Immature natural killer cell (primary cell): ENCODE measurements at regions not wholly inside any gene's neighbourhood (a gene's known extent, or its start where the extent isn't known, plus 50 kb on each side); places are given as distances from the start of the nearest gene placed in this dataset.
"Not testable (repeated sequence)": the region's sequence is repeated elsewhere in the genome, so short reads cannot be mapped to it uniquely, and the experiment has no call there.

ENCODE experiments used
- DNase-seq, 3 donors: peaks; one replicate each; pipeline ENCODE4 v3.0.0; 2022; ENCODE audit warnings: mixed read lengths in 1 of 3
- H3K27ac Mint-ChIP-seq, 6 donors: one replicate each; pipeline ENCODE4 v1.8.0; 2020; ENCODE audit warnings: mixed read lengths in 6 of 6, mild to moderate bottlenecking in 5 of 6, inconsistent platforms in 4 of 6, moderate library complexity in 3 of 6
- H3K27me3 Mint-ChIP-seq, 3 donors: one replicate each; pipeline ENCODE4 v1.8.0; 2020 to 2021; ENCODE audit warnings: low read depth in 3 of 3, mild to moderate bottlenecking in 3 of 3, mixed read lengths in 3 of 3, moderate library complexity in 3 of 3, inconsistent platforms in 1 of 3
- H3K36me3 Mint-ChIP-seq, 3 donors: one replicate each; pipeline ENCODE4 v1.8.0; 2020; ENCODE audit warnings: mixed read lengths in 3 of 3, inconsistent platforms in 2 of 3, mild to moderate bottlenecking in 2 of 3
- H3K4me1 Mint-ChIP-seq, 2 donors: one replicate each; pipeline ENCODE4 v1.8.0; 2020; ENCODE audit warnings: inconsistent platforms in 2 of 2, mild to moderate bottlenecking in 2 of 2, mixed read lengths in 2 of 2, moderate library complexity in 1 of 2
- H3K4me3 Mint-ChIP-seq, 5 donors: one replicate each; pipeline ENCODE4 v1.8.0; 2020; ENCODE audit warnings: mild to moderate bottlenecking in 5 of 5, mixed read lengths in 5 of 5, inconsistent platforms in 3 of 5, moderate library complexity in 3 of 5
- H3K9me3 Mint-ChIP-seq, 6 donors: one replicate each; pipeline ENCODE4 v1.8.0; 2020; ENCODE audit warnings: mild to moderate bottlenecking in 6 of 6, mixed read lengths in 6 of 6, inconsistent platforms in 4 of 6, moderate library complexity in 3 of 6

DNA sequence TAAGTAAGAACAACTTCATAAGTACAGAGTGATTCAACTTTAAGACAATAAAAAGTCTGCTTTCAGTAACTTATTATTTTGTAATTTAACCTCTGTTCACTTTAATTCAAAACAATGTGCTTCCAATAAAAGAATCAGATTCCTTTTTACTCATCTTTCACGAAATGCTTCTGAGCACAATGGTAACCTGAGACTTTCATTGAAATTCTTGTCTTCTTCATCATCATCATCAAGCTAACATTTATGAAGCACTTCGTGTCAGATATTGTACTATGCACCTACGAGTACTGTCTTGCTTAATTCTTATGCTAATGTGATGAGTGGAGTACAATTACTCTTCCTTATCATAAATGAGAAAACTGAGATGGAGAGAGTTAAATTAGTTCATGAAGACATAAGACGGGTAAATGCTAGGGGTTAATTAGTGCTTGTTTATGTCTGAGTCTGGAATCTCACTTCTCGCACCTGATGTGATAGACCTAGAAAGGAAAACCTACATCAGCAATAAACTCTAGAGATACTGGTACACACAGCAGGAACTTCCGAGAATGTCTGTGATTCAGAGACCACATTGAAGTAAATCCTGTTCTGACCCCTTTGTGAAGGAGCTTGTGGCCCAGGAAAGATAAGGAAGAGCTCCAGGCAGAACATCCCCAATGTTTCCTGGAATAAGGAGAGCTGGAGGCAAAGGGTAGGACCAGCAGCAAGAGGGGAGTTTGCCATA, 227.6 kb upstream of the ETAA1 start:
- Mint-ChIP-seq H3K27ac (peak overlapping the region in 1 of 6 donors; percentile 52), H3K4me1 (no peaks in the 10 kb centered on the region), H3K9me3 (peaks cover 0 to 10% (median 3%) of the 10 kb centered on the region in 6 donors), H3K36me3 (no peaks in the 10 kb centered on the region), H3K27me3 (no peaks in the 10 kb centered on the region), H3K4me3 (no peak overlapping the region)
- no peak for DNase-seq

DNA sequence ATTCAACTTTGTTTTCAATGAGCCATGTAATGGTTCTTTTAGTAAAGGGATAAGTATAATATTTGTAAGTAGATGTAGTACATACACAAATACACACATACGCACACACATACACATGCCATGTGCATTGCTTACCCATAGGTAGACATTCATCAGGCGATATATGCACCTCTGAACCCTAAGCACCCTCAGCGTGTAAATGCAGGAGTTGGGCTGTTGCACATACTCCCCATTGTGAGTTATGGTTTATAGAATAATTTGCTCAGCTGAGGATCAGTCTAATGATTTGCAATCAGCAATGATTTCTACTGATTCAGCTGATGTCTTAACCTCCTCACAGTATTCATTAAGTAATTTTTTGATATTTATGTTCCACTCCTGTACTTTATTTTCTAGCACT, 217.6 kb upstream of the ETAA1 start:
- DNase-seq = no peak
- Mint-ChIP-seq H3K4me3 (no peak overlapping the region), H3K27ac (no peak overlapping the region), H3K9me3 (peaks cover 0 to 7% (median 0%) of the 10 kb centered on the region in 6 donors), H3K27me3 (no peaks in the 10 kb centered on the region), H3K36me3 (no peaks in the 10 kb centered on the region), H3K4me1 (no peaks in the 10 kb centered on the region)

DNA sequence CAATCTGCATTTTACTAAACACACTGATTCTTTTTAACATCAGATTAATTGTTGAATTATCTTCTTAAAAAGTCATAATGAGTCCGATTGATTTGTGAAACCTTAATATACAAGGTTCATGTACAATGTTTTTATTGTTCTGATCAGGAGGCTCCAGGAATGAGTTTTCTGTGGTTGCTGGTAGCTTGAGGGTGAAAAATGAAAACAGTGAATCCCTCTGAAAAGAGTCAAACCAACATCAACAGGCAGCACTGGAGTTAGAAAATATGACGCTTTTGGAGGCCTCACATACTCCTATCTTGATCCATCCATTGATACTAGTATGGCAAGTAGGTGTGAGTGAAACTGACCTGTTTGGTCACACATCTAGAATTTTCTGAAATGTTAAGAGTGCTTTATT, 216.3 kb upstream of the ETAA1 start:
- DNase-seq = no peak
- no peak overlapping the region for H3K27ac Mint-ChIP-seq
- H3K36me3 Mint-ChIP-seq = no peaks in the 10 kb centered on the region
- H3K4me3 Mint-ChIP-seq = no peak overlapping the region
- H3K4me1 Mint-ChIP-seq = no peaks in the 10 kb centered on the region
- peaks cover 0 to 3% (median 0%) of the 10 kb centered on the region in 6 donors for H3K9me3 Mint-ChIP-seq
- H3K27me3 Mint-ChIP-seq = peaks cover 0 to 2% (median 0%) of the 10 kb centered on the region in 3 donors

DNA sequence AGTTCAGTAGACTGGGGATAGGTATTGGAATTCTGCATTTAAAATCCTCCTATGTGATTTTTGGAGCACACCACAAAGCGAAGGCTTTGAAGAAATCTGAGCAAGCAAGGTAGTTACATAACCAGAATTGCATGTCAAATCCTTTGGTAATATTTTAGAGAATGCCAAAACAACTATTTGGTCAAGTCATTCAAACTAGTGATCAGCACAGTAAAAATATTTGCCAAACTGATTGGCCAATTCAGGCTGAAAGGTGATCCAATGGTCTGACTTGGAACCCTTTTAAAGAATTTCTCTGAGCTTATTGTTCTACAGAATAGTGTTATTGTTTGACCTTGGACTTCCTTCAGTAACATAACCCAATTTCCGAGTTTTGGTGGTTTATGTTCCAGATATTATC, 214.2 kb upstream of the ETAA1 start:
- no peak overlapping the region for H3K4me3 Mint-ChIP-seq
- no peaks in the 10 kb centered on the region for H3K4me1 Mint-ChIP-seq
- DNase-seq = no peak
- peaks cover 0 to 7% (median 0%) of the 10 kb centered on the region in 6 donors for H3K9me3 Mint-ChIP-seq
- peaks cover 0 to 4% (median 2%) of the 10 kb centered on the region in 3 donors for H3K27me3 Mint-ChIP-seq
- H3K36me3 Mint-ChIP-seq = no peaks in the 10 kb centered on the region
- no peak overlapping the region for H3K27ac Mint-ChIP-seq

DNA sequence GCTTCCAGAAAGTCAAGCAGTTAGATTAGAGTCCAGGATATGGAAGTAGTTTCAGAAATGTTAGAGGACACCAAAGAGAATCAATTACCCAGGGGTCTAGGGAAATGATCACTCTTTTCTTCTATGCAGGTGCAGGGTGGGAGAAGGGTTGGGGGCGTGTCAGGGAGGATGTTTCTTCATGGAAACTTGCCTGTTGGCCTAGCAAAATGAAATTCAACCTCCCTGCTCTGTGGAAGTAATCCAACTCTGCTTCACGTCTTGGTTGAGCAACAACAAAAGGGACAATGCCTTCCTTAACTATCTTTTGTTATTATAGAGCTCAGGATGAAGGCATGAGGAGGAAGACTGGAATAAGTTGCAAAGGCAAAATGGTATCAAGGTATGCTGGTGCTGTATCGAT, 210.8 kb upstream of the ETAA1 start:
- H3K9me3 Mint-ChIP-seq = peaks cover 0 to 11% (median 0%) of the 10 kb centered on the region in 6 donors
- H3K36me3 Mint-ChIP-seq = no peaks in the 10 kb centered on the region
- no peaks in the 10 kb centered on the region for H3K4me1 Mint-ChIP-seq
- no peak for DNase-seq
- peaks cover 2 to 4% (median 3%) of the 10 kb centered on the region in 3 donors for H3K27me3 Mint-ChIP-seq
- H3K4me3 Mint-ChIP-seq = no peak overlapping the region
- H3K27ac Mint-ChIP-seq = no peak overlapping the region

DNA sequence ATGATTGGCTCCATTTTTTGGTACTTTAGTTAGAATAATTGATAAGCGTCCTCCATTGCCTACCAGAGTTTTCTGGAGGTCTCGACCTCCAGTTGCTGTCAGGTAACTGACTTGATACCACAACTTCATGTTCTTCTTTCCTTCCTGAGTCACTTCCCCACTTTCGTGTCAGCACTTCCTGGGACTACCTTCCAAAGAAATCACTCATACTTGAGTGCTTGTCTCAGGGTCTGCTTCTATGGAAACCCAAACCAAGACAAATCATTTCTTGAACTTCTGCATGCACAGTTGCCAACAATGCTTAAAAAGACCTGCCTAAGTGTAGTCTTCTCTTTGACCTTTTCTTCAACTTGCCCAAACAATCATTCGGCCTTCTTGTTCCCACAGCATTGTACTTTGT, 210.3 kb upstream of the ETAA1 start:
- H3K27me3 Mint-ChIP-seq = peaks cover 2 to 4% (median 3%) of the 10 kb centered on the region in 3 donors
- no peak overlapping the region for H3K27ac Mint-ChIP-seq
- H3K4me3 Mint-ChIP-seq = no peak overlapping the region
- H3K36me3 Mint-ChIP-seq = no peaks in the 10 kb centered on the region
- no peak for DNase-seq
- no peaks in the 10 kb centered on the region for H3K4me1 Mint-ChIP-seq
- peaks cover 0 to 11% (median 0%) of the 10 kb centered on the region in 6 donors for H3K9me3 Mint-ChIP-seq

DNA sequence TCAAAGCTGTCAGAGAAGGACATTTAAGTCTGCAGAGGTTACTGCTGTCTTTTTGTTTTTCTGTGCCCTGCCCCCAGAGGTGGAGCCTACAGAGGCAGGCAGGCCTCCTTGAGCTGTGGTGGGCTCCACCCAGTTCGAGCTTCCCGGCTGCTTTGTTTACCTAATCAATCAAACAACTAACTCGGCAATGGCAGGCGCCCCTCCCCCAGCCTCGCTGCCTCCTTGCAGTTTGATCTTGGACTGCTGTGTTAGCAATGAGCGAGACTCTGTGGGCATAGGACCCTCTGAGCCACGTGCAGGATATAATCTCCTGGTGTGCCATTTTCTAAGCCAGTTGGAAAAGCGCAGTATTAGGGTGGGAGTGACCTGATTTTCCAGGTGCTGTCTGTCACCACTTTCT, 201.8 kb upstream of the ETAA1 start:
- DNase-seq, H3K4me3 Mint-ChIP-seq, H3K36me3 Mint-ChIP-seq, H3K27ac Mint-ChIP-seq, H3K4me1 Mint-ChIP-seq, H3K27me3 Mint-ChIP-seq: not testable (repeated sequence)
- peaks cover 0 to 14% (median 4%) of the 10 kb centered on the region in 6 donors for H3K9me3 Mint-ChIP-seq

DNA sequence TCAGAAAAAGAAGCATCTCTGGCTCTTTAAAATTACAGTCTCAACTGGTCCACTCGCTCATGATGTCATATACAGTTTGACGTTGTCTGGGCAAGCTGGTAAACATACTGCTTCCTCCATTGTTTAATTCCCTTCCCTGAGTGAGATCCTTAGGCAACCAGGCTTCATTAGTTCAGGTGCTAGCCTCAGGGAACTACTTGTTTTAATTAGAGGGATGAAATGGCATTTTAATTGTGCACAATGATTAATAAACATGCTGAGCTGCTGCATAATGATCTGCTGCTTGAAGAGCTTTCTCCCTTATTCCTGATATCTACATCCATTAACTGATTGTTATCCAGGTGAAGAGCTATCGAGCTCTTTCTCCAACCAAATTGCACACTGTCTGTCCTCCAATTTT, 195.6 kb upstream of the ETAA1 start:
- Mint-ChIP-seq H3K27ac (no peak overlapping the region), H3K27me3 (peaks cover 0 to 2% (median 0%) of the 10 kb centered on the region in 3 donors), H3K9me3 (peaks cover 0 to 5% (median 2%) of the 10 kb centered on the region in 6 donors), H3K4me1 (no peaks in the 10 kb centered on the region), H3K4me3 (no peak overlapping the region), H3K36me3 (no peaks in the 10 kb centered on the region)
- DNase-seq = no peak

DNA sequence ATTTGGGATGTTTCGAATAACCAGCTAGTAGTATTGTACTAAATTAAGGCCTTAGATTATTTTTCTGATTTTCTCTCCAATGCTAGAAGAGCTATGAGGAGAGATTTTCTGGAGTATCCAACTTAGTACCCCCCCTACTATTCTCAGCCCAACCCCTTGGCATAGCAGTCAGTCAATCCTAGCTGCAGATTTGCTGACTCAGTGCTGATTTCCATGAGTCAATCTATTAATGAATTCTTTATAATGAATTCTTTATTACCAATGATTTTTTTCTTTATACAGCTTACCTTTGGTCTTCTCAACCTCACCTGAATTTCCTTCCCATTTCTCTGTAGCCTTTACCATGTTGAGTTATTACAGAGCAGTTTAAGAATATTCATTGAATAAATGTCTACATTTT, 192.8 kb upstream of the ETAA1 start:
- H3K36me3 Mint-ChIP-seq = no peaks in the 10 kb centered on the region
- H3K4me3 Mint-ChIP-seq = no peak overlapping the region
- peaks cover 0 to 3% (median 0%) of the 10 kb centered on the region in 6 donors for H3K9me3 Mint-ChIP-seq
- H3K27me3 Mint-ChIP-seq = peaks cover 0 to 2% (median 0%) of the 10 kb centered on the region in 3 donors
- no peaks in the 10 kb centered on the region for H3K4me1 Mint-ChIP-seq
- no peak overlapping the region for H3K27ac Mint-ChIP-seq
- no peak for DNase-seq

DNA sequence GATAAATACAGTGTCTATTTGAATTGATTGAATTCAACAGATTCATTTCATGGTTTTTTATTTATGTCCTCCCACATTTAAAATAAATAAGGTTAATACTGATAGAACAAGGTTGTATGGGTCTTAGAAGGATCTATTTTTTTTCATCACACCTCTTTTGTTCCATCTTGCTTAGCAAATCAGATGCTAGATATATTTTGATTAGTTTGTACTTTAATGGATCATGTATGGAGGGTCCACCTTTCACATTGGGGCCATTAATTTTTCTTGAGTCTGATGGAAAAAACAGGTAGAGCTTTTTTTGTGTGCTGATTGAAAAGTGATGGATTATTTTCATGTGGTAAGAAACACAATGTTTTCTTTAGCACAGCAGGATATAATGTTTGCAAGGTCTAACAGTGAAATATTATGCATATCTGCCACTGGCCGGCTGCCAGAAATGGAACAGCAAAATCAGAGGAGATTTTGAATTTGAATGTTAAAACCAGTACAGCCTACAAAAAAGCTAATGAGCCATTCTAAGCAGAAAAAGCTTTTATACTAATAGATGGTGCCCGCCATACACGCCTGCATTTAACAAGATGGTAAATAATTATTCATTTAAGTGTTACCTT, 188.1 kb upstream of the ETAA1 start:
- Mint-ChIP-seq H3K27me3 (peaks cover 0 to 2% (median 0%) of the 10 kb centered on the region in 3 donors), H3K4me3 (no peak overlapping the region), H3K27ac (no peak overlapping the region), H3K36me3 (no peaks in the 10 kb centered on the region), H3K4me1 (no peaks in the 10 kb centered on the region), H3K9me3 (peaks cover 0 to 2% (median 0%) of the 10 kb centered on the region in 6 donors)
- no peak for DNase-seq

DNA sequence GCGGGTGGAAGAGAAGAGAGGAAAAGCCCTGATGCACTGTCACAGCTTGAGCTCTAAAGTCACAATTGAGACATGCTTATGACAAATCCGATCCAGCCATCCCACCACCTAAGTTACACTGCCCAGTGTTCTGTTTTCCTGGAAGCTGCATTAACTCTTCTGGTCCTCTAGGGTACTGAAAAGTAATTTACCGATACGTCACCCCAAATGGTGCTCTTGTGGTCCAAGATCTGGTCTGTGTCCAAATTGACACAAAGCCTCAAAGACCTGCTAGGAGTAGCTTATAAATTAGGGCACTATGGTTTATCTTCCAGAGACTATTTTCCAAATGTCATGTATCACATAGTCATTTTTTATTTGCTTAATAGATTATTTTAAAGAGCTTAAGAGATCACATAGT, 186.7 kb upstream of the ETAA1 start:
- peaks cover 0 to 2% (median 0%) of the 10 kb centered on the region in 6 donors for H3K9me3 Mint-ChIP-seq
- H3K36me3 Mint-ChIP-seq = no peaks in the 10 kb centered on the region
- H3K27me3 Mint-ChIP-seq = peaks cover 0 to 5% (median 3%) of the 10 kb centered on the region in 3 donors
- no peak overlapping the region for H3K4me3 Mint-ChIP-seq
- H3K4me1 Mint-ChIP-seq = no peaks in the 10 kb centered on the region
- H3K27ac Mint-ChIP-seq = no peak overlapping the region
- DNase-seq = no peak

DNA sequence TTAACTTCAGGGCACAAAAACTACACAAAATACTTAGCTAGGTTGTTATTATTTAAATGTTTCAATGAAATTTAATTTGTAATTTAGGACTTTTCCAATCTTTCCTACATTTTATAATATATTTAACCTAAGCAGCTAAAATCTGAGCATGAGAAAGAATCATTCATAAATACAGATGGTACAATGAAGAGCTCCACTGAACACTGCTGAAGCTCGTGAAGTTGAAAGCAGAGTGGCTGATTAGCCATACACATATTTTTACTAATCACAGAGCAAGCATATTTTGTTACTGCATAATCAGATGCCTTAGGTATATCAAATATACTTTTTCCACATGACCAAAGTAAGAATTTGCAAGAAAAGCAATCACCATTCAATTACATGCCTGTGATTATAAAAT, 184.9 kb upstream of the ETAA1 start:
- peaks cover 0 to 3% (median under 1%) of the 10 kb centered on the region in 6 donors for H3K9me3 Mint-ChIP-seq
- H3K27me3 Mint-ChIP-seq = peaks cover 0 to 9% (median 3%) of the 10 kb centered on the region in 3 donors
- H3K4me3 Mint-ChIP-seq = no peak overlapping the region
- no peak overlapping the region for H3K27ac Mint-ChIP-seq
- no peaks in the 10 kb centered on the region for H3K4me1 Mint-ChIP-seq
- DNase-seq = no peak
- no peaks in the 10 kb centered on the region for H3K36me3 Mint-ChIP-seq

DNA sequence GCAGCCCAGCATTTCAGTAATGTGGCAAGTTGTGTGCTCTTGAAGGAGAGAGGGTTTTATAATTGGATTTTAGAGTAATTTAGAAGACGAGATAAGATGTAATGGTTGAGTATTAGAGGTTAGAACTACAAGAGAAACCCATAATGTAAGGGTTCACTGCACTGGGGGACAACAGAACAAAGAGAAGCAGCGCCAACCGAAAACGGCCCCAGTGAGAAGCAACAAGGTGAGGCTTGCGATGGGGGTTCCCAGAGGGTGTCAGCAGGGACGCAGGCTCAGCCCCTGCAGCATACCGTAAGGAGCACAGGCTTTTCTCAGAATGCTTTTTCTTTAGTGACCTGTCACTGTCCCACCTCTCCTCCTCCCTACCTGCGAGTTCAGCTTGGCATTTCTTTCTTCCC, 183.9 kb upstream of the ETAA1 start:
- H3K9me3 Mint-ChIP-seq = peaks cover 0 to 6% (median 2%) of the 10 kb centered on the region in 6 donors

DNA sequence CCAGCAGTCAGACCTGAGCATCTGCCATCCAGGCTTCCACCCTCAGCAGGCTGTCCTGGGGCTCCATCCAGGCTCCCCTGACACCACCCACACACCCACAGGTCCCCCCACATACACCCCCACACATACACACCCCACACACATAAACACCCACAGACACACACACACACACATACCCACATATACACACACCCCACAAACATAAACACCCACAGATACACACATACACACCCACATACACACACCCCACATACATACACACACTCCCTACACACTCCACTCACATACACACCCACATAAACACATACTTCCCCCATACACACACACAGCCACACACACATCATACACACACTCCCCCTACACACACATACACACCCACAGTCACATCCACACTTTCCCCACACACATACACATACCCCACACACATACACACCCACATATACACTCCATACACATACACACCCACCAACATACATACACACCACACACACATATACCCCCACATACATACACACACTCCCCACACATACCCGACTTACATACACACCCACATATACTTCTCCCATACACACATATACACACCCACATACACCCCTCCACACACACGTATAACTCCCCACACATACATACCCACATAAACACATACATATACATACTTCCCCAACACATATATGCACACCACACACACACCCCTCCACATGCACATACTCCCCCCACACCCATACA, 183.3 kb upstream of the ETAA1 start:
- Mint-ChIP-seq H3K4me1 (no peaks in the 10 kb centered on the region), H3K27me3 (peaks cover 0 to 9% (median 3%) of the 10 kb centered on the region in 3 donors), H3K9me3 (peaks cover 0 to 6% (median 2%) of the 10 kb centered on the region in 6 donors), H3K36me3 (no peaks in the 10 kb centered on the region), H3K27ac (no peak overlapping the region), H3K4me3 (no peak overlapping the region)
- no peak for DNase-seq

More for the DNA sequence above, 183.9 kb upstream of the ETAA1 start:
- Mint-ChIP-seq H3K36me3 (no peaks in the 10 kb centered on the region), H3K4me3 (no peak overlapping the region), H3K27me3 (peaks cover 0 to 9% (median 3%) of the 10 kb centered on the region in 3 donors), H3K27ac (no peak overlapping the region), H3K4me1 (no peaks in the 10 kb centered on the region)
- DNase-seq = no peak
